ENCODE measurements at regions not wholly inside any gene's neighbourhood (a gene's known extent, or its start where the extent isn't known, plus 50 kb on each side); places are given as distances from the start of the nearest gene placed in this dataset.
"Not testable (repeated sequence)": the region's sequence is repeated elsewhere in the genome, so short reads cannot be mapped to it uniquely, and the experiment has no call there.

DNA sequence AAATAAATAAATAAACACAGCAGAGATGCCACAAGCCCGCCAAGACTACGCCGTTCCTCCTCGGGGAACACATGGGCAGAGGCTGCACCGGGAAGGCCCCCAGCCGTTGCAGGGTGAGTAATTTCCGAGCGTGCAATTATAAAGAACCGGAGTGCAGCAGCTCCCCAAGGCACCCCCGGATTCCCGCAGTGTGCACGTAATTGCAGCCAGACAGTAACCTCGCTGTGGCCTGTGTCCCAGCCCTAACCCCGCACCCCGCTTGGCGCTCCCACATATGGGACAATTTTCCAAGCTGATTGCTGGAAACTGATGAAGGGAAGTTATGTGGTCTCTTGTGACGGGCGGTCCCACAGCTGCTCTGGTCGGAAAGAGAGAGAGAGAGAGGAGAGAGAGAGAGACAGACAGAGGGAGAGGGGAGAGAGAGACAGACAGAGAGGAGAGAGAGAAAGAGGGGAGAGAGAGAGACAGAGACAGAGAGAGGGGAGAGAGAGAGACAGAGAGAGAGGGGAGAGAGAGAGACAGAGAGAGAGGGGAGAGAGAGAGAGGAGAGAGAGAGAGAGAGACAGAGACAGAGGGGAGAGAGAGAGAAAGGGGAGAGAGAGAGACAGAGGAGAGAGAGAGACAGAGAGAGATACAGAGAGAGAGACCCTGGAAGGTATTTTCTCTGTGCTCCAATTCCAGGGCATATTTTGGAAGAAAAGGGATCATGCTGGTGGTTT lies 275.4 kb downstream of the SHOX start:
- no peaks in the 10 kb centered on the region for H3K27me3 ChIP-seq
- no peak overlapping the region for H3K27ac ChIP-seq
- no peaks in the 10 kb centered on the region for H3K9me3 ChIP-seq
- DNase-seq = no peak
- no peak overlapping the region for H3K4me3 ChIP-seq
- H3K4me1 ChIP-seq = no peaks in the 10 kb centered on the region
- 70% methylated on average over 18 of the region's 19 CpGs for WGBS (ENCODE audit: insufficient coverage, low coverage, low lambda C conversion rate, missing lambda C conversion rate)
- no peaks in the 10 kb centered on the region for H3K36me3 ChIP-seq
- no peak for TF ChIP-seq POLR2A (IDR thresholded peaks at IDR 0.05)
- TF ChIP-seq CTCF (IDR thresholded peaks at IDR 0.05) = no peak
- ATAC-seq = peak in 1 of 4 donors; percentile 28
- intact Hi-C loops (cut with DNase I) = no loop called here

DNA sequence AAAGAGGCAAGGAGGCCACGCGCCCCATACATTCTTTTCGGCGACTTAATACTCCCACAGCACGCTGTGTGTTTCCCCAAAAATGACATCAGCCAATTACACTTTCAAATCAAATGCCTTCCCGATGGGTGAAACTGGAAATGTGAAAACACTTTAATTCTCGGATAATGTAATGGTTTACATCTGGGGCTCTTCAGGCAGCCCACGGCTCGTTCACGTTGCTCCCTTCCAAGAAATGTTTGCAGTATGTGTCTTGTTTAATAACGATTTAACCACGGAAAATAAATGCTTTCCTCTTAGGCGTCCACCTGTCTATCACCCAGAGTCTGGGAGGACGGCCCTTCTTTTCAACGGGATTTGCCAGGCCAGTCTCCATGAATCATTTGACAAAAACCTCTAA lies 272.5 kb downstream of the SHOX start:
- Histone ChIP-seq H3K36me3 (no peaks in the 10 kb centered on the region), H3K27me3 (no peaks in the 10 kb centered on the region), H3K27ac (no peak overlapping the region), H3K4me3 (no peak overlapping the region), H3K9me3 (no peaks in the 10 kb centered on the region), H3K4me1 (no peaks in the 10 kb centered on the region)
- DNase-seq (no peak), ATAC-seq (no peak)
- 72% methylated on average over 14 of the region's 15 CpGs for WGBS (ENCODE audit: insufficient coverage, low coverage, low lambda C conversion rate, missing lambda C conversion rate)
- TF ChIP-seq CTCF (IDR thresholded peaks at IDR 0.05) = no peak
- TF ChIP-seq POLR2A (IDR thresholded peaks at IDR 0.05) = no peak
- intact Hi-C loops (cut with DNase I) = no loop called here

DNA sequence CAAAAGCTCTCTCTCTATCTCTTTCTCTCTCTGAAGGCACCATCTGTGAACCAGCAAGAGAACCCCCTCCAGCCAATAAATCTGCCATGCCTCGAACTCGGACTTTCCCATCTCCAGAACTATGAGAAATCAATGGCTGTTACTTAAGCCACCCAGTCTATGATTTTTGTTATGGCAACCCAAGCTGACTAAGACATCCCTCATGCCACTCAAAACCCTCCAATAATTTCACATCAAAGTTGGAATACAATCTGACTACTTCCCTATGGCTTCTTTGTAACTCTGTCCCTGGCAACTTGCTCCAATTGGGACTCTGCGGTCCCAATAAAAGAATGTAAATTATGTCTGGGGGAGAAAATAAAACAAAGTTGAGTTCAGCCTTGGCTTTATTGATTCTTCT lies 265.7 kb downstream of the SHOX start:
- no peaks in the 10 kb centered on the region for H3K9me3 ChIP-seq
- H3K27me3 ChIP-seq = no peaks in the 10 kb centered on the region
- no peak overlapping the region for H3K27ac ChIP-seq
- ATAC-seq (no peak), DNase-seq (peak in 1 of 3 donors; percentile 1)
- TF ChIP-seq POLR2A (IDR thresholded peaks at IDR 0.05) (no peak), CTCF (IDR thresholded peaks at IDR 0.05) (no peak)
- H3K4me3 ChIP-seq = no peak overlapping the region
- no peaks in the 10 kb centered on the region for H3K36me3 ChIP-seq
- no peaks in the 10 kb centered on the region for H3K4me1 ChIP-seq
- 42% methylated on average over 3 of the region's 3 CpGs for WGBS (ENCODE audit: insufficient coverage, low coverage, low lambda C conversion rate, missing lambda C conversion rate)
- intact Hi-C loops (cut with DNase I) = no loop called here

DNA sequence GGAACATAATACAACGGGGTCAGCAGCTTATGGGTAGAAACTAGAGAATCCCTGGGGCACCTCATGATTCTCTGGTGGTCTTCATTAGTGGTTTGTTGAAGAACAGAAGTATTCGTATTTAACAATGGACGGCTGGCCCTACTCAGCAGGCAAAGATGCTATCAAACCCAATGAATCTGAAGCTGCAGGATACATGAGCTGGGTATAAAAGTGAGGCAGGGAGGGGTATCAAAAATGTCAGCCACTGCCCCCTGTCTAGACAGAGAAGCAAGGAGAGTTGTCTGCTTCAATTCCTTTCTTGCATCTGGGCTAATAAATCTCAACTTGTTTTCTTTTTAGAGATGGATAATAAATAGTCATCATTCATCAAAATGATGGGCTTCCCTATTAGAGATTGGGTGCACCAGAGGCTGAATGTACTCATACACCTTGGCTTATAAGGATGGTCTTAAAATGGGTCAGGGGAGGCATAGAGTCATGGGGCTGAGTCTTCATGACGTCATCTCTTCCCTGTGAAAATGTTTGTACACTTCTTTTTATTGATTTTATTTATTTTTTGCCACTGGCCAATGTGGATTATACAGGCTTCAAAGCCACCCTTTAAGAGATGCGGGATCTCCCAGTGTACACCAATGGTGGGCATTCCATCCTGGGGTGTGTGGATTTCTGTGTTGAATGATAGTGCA lies 259.5 kb downstream of the SHOX start:
- TF ChIP-seq CTCF (IDR thresholded peaks at IDR 0.05) (no peak), POLR2A (IDR thresholded peaks at IDR 0.05) (no peak)
- H3K4me3 ChIP-seq = no peak overlapping the region
- intact Hi-C loops (cut with DNase I) = no loop called here
- ATAC-seq = no peak
- H3K27me3 ChIP-seq = no peaks in the 10 kb centered on the region
- no peaks in the 10 kb centered on the region for H3K4me1 ChIP-seq
- 67% methylated on average over 5 of the region's 5 CpGs for WGBS (ENCODE audit: insufficient coverage, low coverage, low lambda C conversion rate, missing lambda C conversion rate)
- no peaks in the 10 kb centered on the region for H3K36me3 ChIP-seq
- no peak overlapping the region for H3K27ac ChIP-seq
- DNase-seq = no peak
- no peaks in the 10 kb centered on the region for H3K9me3 ChIP-seq

DNA sequence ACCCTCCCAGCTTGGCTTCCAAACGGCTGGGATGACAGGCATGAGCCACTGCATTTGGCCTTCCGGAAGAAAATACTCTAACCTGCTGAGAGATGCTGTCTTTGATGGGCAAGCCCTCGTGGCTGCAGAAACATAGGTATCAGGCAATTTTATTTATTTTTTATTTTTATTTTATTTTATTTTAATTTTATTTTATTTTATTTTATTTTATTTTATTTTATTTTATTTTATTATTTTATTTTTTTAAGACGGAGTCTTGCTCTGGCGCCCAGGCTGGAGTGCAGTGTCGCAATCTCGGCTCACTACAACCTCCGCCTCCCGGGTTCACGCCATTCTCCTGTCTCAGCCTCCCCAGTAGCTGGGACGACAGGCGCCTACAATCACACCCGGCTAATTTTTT lies 257.1 kb downstream of the SHOX start:
- H3K9me3 ChIP-seq; ATAC-seq; H3K27me3 ChIP-seq; H3K27ac ChIP-seq; H3K36me3 ChIP-seq; H3K4me1 ChIP-seq; DNase-seq; intact Hi-C loops (cut with DNase I); H3K4me3 ChIP-seq: not testable (repeated sequence)
- WGBS (ENCODE audit: insufficient coverage, low coverage, low lambda C conversion rate, missing lambda C conversion rate) = 74% methylated on average over 11 of the region's 13 CpGs
